ENCODE measurements at regions not wholly inside any gene's neighbourhood (a gene's known extent, or its start where the extent isn't known, plus 50 kb on each side); places are given as distances from the start of the nearest gene placed in this dataset.

DNA sequence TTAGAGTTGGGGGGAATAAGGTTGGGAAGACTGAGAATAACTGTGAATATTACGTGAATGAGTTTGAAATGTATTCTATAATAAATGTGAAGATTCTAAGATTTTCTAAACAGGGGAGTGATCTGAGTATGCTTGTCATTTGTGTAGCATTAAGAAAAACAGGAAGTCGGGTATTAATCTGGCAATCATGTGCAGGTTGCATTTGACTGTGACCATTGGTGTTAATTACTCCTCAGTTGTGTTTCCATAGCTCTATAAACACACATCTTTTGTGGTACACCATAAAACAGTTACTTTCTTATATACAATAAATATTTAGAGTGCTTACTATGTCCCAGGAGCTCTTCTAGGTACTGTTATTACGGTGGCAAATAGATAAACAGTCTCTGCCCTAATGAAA is 434.4 kb upstream of the PDE3A start:
- Histone ChIP-seq H3K4me3 (no peak overlapping the region), H3K36me3 (no peaks in the 10 kb centered on the region), H3K4me1 (no peaks in the 10 kb centered on the region), H3K27me3 (no peaks in the 10 kb centered on the region), H3K9me3 (no peaks in the 10 kb centered on the region), H3K27ac (no peak overlapping the region)
- no peak for TF ChIP-seq POLR2A (IDR thresholded peaks at IDR 0.05)
- TF ChIP-seq, protein P1, sequence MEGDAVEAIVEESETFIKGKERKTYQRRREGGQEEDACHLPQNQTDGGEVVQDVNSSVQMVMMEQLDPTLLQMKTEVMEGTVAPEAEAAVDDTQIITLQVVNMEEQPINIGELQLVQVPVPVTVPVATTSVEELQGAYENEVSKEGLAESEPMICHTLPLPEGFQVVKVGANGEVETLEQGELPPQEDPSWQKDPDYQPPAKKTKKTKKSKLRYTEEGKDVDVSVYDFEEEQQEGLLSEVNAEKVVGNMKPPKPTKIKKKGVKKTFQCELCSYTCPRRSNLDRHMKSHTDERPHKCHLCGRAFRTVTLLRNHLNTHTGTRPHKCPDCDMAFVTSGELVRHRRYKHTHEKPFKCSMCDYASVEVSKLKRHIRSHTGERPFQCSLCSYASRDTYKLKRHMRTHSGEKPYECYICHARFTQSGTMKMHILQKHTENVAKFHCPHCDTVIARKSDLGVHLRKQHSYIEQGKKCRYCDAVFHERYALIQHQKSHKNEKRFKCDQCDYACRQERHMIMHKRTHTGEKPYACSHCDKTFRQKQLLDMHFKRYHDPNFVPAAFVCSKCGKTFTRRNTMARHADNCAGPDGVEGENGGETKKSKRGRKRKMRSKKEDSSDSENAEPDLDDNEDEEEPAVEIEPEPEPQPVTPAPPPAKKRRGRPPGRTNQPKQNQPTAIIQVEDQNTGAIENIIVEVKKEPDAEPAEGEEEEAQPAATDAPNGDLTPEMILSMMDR (IDR thresholded peaks at IDR 0.05) = no peak
- intact Hi-C loops (cut with DNase I) = no loop called here
- 86 to 90% (median 87%) methylated on average over 3 of the region's 3 CpGs for WGBS, 4 donors
- ATAC-seq = no peak
- no peak for DNase-seq

DNA sequence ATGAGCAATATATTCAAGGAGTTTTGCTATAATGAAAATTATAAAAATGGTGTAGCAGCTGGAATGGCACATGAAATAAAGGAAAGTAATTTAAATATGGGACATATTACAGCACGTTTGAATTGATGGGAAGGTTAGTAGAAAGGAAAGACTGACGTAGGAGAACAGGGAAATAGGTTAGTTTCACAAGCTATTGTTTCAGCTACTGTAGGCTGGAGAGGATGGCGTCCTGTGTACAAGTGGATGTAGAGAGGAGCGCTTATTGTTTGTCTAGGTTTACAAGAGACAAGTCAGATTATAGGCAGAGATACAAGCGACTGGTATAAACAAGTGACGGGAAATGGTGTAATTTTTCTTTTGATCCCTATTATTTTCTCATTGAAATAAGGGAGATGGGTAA is 431.2 kb upstream of the PDE3A start:
- Histone ChIP-seq H3K36me3 (no peaks in the 10 kb centered on the region), H3K27ac (no peak overlapping the region), H3K27me3 (no peaks in the 10 kb centered on the region), H3K4me3 (no peak overlapping the region), H3K4me1 (no peaks in the 10 kb centered on the region), H3K9me3 (no peaks in the 10 kb centered on the region)
- DNase-seq (no peak), ATAC-seq (no peak)
- WGBS, 4 donors = 74 to 83% (median 83%) methylated on average over 6 of the region's 6 CpGs
- TF ChIP-seq, protein P1 (IDR thresholded peaks at IDR 0.05) = no peak
- no peak for TF ChIP-seq POLR2A (IDR thresholded peaks at IDR 0.05)
- intact Hi-C loops (cut with DNase I) = no loop called here

DNA sequence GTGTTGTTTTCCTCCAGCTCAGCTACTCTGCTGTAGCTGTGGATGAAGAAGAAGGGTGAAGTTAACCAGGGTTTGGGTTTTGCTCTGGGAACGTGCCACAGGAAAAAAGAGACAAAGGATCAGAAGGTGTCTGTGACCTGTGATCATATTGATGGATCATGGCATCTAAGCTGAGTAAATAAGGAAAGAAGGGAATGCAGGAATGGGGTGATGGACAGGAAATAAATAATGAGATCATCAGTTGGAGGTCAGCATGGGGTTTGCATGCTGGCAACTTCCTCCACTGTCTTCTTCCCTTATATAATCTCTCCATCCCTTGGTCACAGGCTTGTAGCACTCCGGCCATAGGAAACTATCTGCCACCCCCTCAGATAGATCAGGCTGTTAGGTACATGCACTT is 430.3 kb upstream of the PDE3A start:
- intact Hi-C loops (cut with DNase I) = no loop called here
- Histone ChIP-seq H3K27ac (no peak overlapping the region), H3K27me3 (no peaks in the 10 kb centered on the region), H3K9me3 (no peaks in the 10 kb centered on the region), H3K4me1 (no peaks in the 10 kb centered on the region), H3K36me3 (no peaks in the 10 kb centered on the region), H3K4me3 (no peak overlapping the region)
- DNase-seq (no peak), ATAC-seq (no peak)
- 63 to 81% (median 70%) methylated on average over 2 of the region's 2 CpGs for WGBS, 4 donors
- no peak for TF ChIP-seq POLR2A (IDR thresholded peaks at IDR 0.05)
- TF ChIP-seq, protein P1 (IDR thresholded peaks at IDR 0.05) = no peak

DNA sequence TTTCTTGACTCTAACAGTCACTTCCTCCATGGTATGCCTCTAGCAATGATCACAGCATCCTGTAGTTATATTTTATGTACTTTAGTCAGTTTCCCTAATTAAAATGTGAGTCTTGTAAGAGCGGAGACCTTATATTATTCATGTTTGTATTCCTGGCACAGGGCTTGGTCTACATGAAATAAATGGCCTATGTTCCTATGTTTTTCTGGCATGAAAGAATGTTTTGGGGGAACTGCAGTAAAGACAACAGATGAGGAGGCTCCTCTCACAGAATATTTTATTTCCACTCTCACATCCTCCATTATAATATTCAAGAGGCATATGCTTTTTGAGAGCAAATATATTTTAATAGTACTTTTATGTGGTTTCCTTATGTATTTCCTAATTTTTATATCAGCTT is 429.8 kb upstream of the PDE3A start:
- H3K9me3 ChIP-seq = no peaks in the 10 kb centered on the region

More for the DNA sequence above, 429.8 kb upstream of the PDE3A start:
- Histone ChIP-seq H3K4me1 (no peaks in the 10 kb centered on the region), H3K27ac (no peak overlapping the region), H3K36me3 (no peaks in the 10 kb centered on the region), H3K27me3 (no peaks in the 10 kb centered on the region), H3K4me3 (no peak overlapping the region)
- WGBS, 4 donors = 95 to 98% (median 97%) methylated on average over 1 of the region's 1 CpG
- TF ChIP-seq, protein P1 (IDR thresholded peaks at IDR 0.05) = no peak
- TF ChIP-seq POLR2A (IDR thresholded peaks at IDR 0.05) = no peak
- no peak for DNase-seq
- ATAC-seq = no peak
- intact Hi-C loops (cut with DNase I) = no loop called here

Data from heart left ventricle (tissue), 16 donors.